ENCODE measurements at regions not wholly inside any gene's neighbourhood (a gene's known extent, or its start where the extent isn't known, plus 50 kb on each side); places are given as distances from the start of the nearest gene placed in this dataset.

GRCh38 chr5:133905424-133905823, 63.0 kb downstream of the C5orf15 start:
- Histone ChIP-seq H4K8ac (ENCODE audit: low read length) (no peak overlapping the region), H2BK120ac (ENCODE audit: low read depth, low read length) (no peak overlapping the region), H3K9me3 (ENCODE audit: control insufficient read depth, low read length) (no peaks in the 10 kb centered on the region), H3K23ac (ENCODE audit: low read length in 2 of 2) (no peak overlapping the region), H3K9ac (ENCODE audit: low read length) (no peak overlapping the region), H2BK5ac (ENCODE audit: low read depth, low read length, poor library complexity, severe bottlenecking) (no peak overlapping the region), H3K14ac (ENCODE audit: low read length in 2 of 2) (no peak overlapping the region), H2AFZ (ENCODE audit: low read depth, low read length) (no peak overlapping the region), H3K4me1 (ENCODE audit: control insufficient read depth, insufficient read depth, low read depth, low read length) (no peaks in the 10 kb centered on the region), H3K18ac (ENCODE audit: low read depth in 1 of 2, low read length in 2 of 2) (no peak overlapping the region), H3K4me2 (ENCODE audit: low read length, poor library complexity, severe bottlenecking) (no peak overlapping the region), H2AK5ac (ENCODE audit: low read length, severe bottlenecking) (no peak overlapping the region), H4K91ac (ENCODE audit: low read length) (no peak overlapping the region), H3K4ac (ENCODE audit: low read depth in 1 of 2, low read length in 2 of 2) (no peak overlapping the region), H3K36me3 (ENCODE audit: control insufficient read depth in 1 of 2, insufficient read depth in 2 of 2, low read depth in 1 of 2, low read length in 2 of 2) (no peaks in the 10 kb centered on the region), H3K79me1 (replicated peaks; ENCODE audit: low read length, poor library complexity, severe bottlenecking) (no peaks in the 10 kb centered on the region), H2BK15ac (ENCODE audit: low read depth, poor library complexity, severe bottlenecking) (no peak overlapping the region), H3K27me3 (ENCODE audit: control insufficient read depth in 1 of 2, insufficient read depth in 1 of 2, low read length in 2 of 2) (peaks cover 3 to 42% of the 10 kb centered on the region in 2 experiments), H3K27ac (ENCODE audit: low read length, poor library complexity, severe bottlenecking) (no peak overlapping the region), H3K4me3 (ENCODE audit: insufficient read depth in 1 of 2, low read depth in 1 of 2, low read length in 2 of 2) (no peak overlapping the region), H2BK12ac (ENCODE audit: low read length in 2 of 2) (no peak overlapping the region)
- WGBS: 58% methylated on average over 8 of the region's 8 CpGs
- no peak for DNase-seq

GRCh38 chr5:133904641-133905040, 63.8 kb downstream of the C5orf15 start:
- H3K4me2 ChIP-seq (ENCODE audit: low read length, poor library complexity, severe bottlenecking): no peak overlapping the region
- no peak for DNase-seq
- H3K9me3 ChIP-seq (ENCODE audit: control insufficient read depth, low read length): no peaks in the 10 kb centered on the region

DNA sequence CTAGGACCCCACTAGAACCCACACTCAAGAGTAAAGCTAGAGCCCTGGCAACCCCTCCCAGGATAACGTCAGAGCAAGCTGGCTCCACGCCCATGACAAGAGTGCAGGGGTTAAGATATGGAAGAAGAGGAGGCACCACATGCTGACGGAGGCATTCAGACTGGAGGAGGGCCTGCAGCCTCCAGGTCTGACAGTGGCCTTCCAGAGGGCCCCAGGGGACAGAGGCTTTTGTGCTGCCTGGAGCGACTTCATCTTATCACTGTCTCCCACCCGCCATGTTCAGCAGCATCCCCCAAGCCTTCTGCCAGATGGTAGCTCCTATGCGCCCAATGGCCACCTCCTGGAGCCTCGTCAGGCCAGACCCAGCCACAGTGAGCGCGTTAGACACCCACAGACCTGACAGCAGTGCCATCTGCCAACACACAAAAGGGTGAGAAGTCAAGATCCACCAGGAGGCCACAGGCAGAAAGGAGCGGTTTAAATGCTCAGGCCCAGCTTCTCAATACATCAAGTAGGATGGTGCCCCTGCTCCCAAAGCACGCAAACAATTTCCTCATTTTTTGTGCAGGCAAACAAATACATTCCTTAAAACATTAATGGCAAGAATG, 65.8 kb downstream of the C5orf15 start:
- H3K9ac ChIP-seq (ENCODE audit: low read length): no peak overlapping the region
- no peaks in the 10 kb centered on the region for H3K36me3 ChIP-seq (ENCODE audit: control insufficient read depth in 1 of 2, insufficient read depth in 2 of 2, low read depth in 1 of 2, low read length in 2 of 2)
- WGBS: 84% methylated on average over 10 of the region's 11 CpGs

More at GRCh38 chr5:133904641-133905040, 63.8 kb downstream of the C5orf15 start:
- Histone ChIP-seq H3K79me1 (replicated peaks; ENCODE audit: low read length, poor library complexity, severe bottlenecking) (no peaks in the 10 kb centered on the region), H2BK120ac (ENCODE audit: low read depth, low read length) (no peak overlapping the region), H3K4ac (ENCODE audit: low read depth in 1 of 2, low read length in 2 of 2) (no peak overlapping the region), H2BK15ac (ENCODE audit: low read depth, poor library complexity, severe bottlenecking) (no peak overlapping the region), H2AFZ (ENCODE audit: low read depth, low read length) (no peak overlapping the region), H4K91ac (ENCODE audit: low read length) (no peak overlapping the region), H3K27me3 (ENCODE audit: control insufficient read depth in 1 of 2, insufficient read depth in 1 of 2, low read length in 2 of 2) (peaks cover 3 to 43% of the 10 kb centered on the region in 2 experiments), H4K8ac (ENCODE audit: low read length) (no peak overlapping the region), H3K23ac (ENCODE audit: low read length in 2 of 2) (no peak overlapping the region), H3K4me1 (ENCODE audit: control insufficient read depth, insufficient read depth, low read depth, low read length) (no peaks in the 10 kb centered on the region), H3K18ac (ENCODE audit: low read depth in 1 of 2, low read length in 2 of 2) (no peak overlapping the region), H2BK5ac (ENCODE audit: low read depth, low read length, poor library complexity, severe bottlenecking) (no peak overlapping the region), H2AK5ac (ENCODE audit: low read length, severe bottlenecking) (no peak overlapping the region), H2BK12ac (ENCODE audit: low read length in 2 of 2) (no peak overlapping the region), H3K14ac (ENCODE audit: low read length in 2 of 2) (no peak overlapping the region), H3K27ac (ENCODE audit: low read length, poor library complexity, severe bottlenecking) (no peak overlapping the region), H3K36me3 (ENCODE audit: control insufficient read depth in 1 of 2, insufficient read depth in 2 of 2, low read depth in 1 of 2, low read length in 2 of 2) (no peaks in the 10 kb centered on the region), H3K9ac (ENCODE audit: low read length) (no peak overlapping the region), H3K4me3 (ENCODE audit: insufficient read depth in 1 of 2, low read depth in 1 of 2, low read length in 2 of 2) (no peak overlapping the region)
- 89% methylated on average over 8 of the region's 8 CpGs for WGBS

GRCh38 chr5:133900534-133901270, 67.7 kb downstream of the C5orf15 start:
- no peak overlapping the region for H2AK5ac ChIP-seq (ENCODE audit: low read length, severe bottlenecking)
- 76% methylated on average over 11 of the region's 15 CpGs for WGBS

More for the DNA sequence above, 65.8 kb downstream of the C5orf15 start:
- Histone ChIP-seq H3K4me1 (ENCODE audit: control insufficient read depth, insufficient read depth, low read depth, low read length) (no peaks in the 10 kb centered on the region), H3K27ac (ENCODE audit: low read length, poor library complexity, severe bottlenecking) (no peak overlapping the region), H2AFZ (ENCODE audit: low read depth, low read length) (no peak overlapping the region), H3K4me2 (ENCODE audit: low read length, poor library complexity, severe bottlenecking) (no peak overlapping the region), H3K9me3 (ENCODE audit: control insufficient read depth, low read length) (no peaks in the 10 kb centered on the region), H3K4ac (ENCODE audit: low read depth in 1 of 2, low read length in 2 of 2) (no peak overlapping the region), H2AK5ac (ENCODE audit: low read length, severe bottlenecking) (no peak overlapping the region), H2BK15ac (ENCODE audit: low read depth, poor library complexity, severe bottlenecking) (no peak overlapping the region), H3K4me3 (ENCODE audit: insufficient read depth in 1 of 2, low read depth in 1 of 2, low read length in 2 of 2) (no peak overlapping the region), H3K23ac (ENCODE audit: low read length in 2 of 2) (no peak overlapping the region), H4K91ac (ENCODE audit: low read length) (no peak overlapping the region), H3K79me1 (replicated peaks; ENCODE audit: low read length, poor library complexity, severe bottlenecking) (no peaks in the 10 kb centered on the region), H2BK12ac (ENCODE audit: low read length in 2 of 2) (no peak overlapping the region), H3K18ac (ENCODE audit: low read depth in 1 of 2, low read length in 2 of 2) (no peak overlapping the region), H2BK120ac (ENCODE audit: low read depth, low read length) (no peak overlapping the region), H2BK5ac (ENCODE audit: low read depth, low read length, poor library complexity, severe bottlenecking) (no peak overlapping the region), H3K27me3 (ENCODE audit: control insufficient read depth in 1 of 2, insufficient read depth in 1 of 2, low read length in 2 of 2) (peaks cover 7 to 53% of the 10 kb centered on the region in 2 experiments), H3K14ac (ENCODE audit: low read length in 2 of 2) (no peak overlapping the region), H4K8ac (ENCODE audit: low read length) (no peak overlapping the region)
- no peak for DNase-seq

More at GRCh38 chr5:133900534-133901270, 67.7 kb downstream of the C5orf15 start:
- H2BK5ac ChIP-seq (ENCODE audit: low read depth, low read length, poor library complexity, severe bottlenecking): no peak overlapping the region
- H2BK15ac ChIP-seq (ENCODE audit: low read depth, poor library complexity, severe bottlenecking): no peak overlapping the region
- no peak overlapping the region for H3K18ac ChIP-seq (ENCODE audit: low read depth in 1 of 2, low read length in 2 of 2)
- no peak overlapping the region for H2AFZ ChIP-seq (ENCODE audit: low read depth, low read length)
- H3K36me3 ChIP-seq (ENCODE audit: control insufficient read depth in 1 of 2, insufficient read depth in 2 of 2, low read depth in 1 of 2, low read length in 2 of 2): no peaks in the 10 kb centered on the region
- no peak overlapping the region for H4K91ac ChIP-seq (ENCODE audit: low read length)
- H4K8ac ChIP-seq (ENCODE audit: low read length): no peak overlapping the region
- H3K4me3 ChIP-seq (ENCODE audit: insufficient read depth in 1 of 2, low read depth in 1 of 2, low read length in 2 of 2): no peak overlapping the region
- H3K4ac ChIP-seq (ENCODE audit: low read depth in 1 of 2, low read length in 2 of 2): no peak overlapping the region
- no peak overlapping the region for H2BK12ac ChIP-seq (ENCODE audit: low read length in 2 of 2)
- H3K79me1 ChIP-seq (replicated peaks; ENCODE audit: low read length, poor library complexity, severe bottlenecking): no peaks in the 10 kb centered on the region
- no peak overlapping the region for H2BK120ac ChIP-seq (ENCODE audit: low read depth, low read length)
- H3K23ac ChIP-seq (ENCODE audit: low read length in 2 of 2): no peak overlapping the region
- H3K27ac ChIP-seq (ENCODE audit: low read length, poor library complexity, severe bottlenecking): no peak overlapping the region
- H3K9ac ChIP-seq (ENCODE audit: low read length): no peak overlapping the region
- no peak overlapping the region for H3K4me2 ChIP-seq (ENCODE audit: low read length, poor library complexity, severe bottlenecking)
- no peak overlapping the region for H3K14ac ChIP-seq (ENCODE audit: low read length in 2 of 2)
- H3K9me3 ChIP-seq (ENCODE audit: control insufficient read depth, low read length): no peaks in the 10 kb centered on the region
- H3K27me3 ChIP-seq (ENCODE audit: control insufficient read depth in 1 of 2, insufficient read depth in 1 of 2, low read length in 2 of 2): peaks cover 7 to 69% of the 10 kb centered on the region in 2 experiments
- peaks cover 3% of the 10 kb centered on the region for H3K4me1 ChIP-seq (ENCODE audit: control insufficient read depth, insufficient read depth, low read depth, low read length)
- DNase-seq: no peak
